ENCODE measurements at regions not wholly inside any gene's neighbourhood (a gene's known extent, or its start where the extent isn't known, plus 50 kb on each side); places are given as distances from the start of the nearest gene placed in this dataset.

- WGBS, 2 donors = 93 to 95% methylated on average over 6 of the region's 6 CpGs
- TF ChIP-seq CTCF (IDR thresholded peaks at IDR 0.05; ENCODE audit: control extremely low read depth, extremely low read depth) = no peak
- Histone ChIP-seq H3K9me3 (ENCODE audit: control insufficient read depth in 4 of 4, insufficient read depth in 3 of 4, low read length in 3 of 4) (no peaks in the 10 kb centered on the region), H3K4me3 (no peak overlapping the region), H3K9ac (ENCODE audit: insufficient read depth in 1 of 2, low read length in 2 of 2) (no peak overlapping the region), H3K4me1 (ENCODE audit: control insufficient read depth in 5 of 5, insufficient read depth in 5 of 5, low read length in 5 of 5) (peaks cover 0 to 15% (median 7%) of the 10 kb centered on the region in 5 donors), H3K27ac (ENCODE audit: low read depth in 1 of 2, low read length in 1 of 2) (no peak overlapping the region), H3K36me3 (ENCODE audit: control insufficient read depth in 4 of 4, insufficient read depth in 4 of 4, low read length in 4 of 4) (no peaks in the 10 kb centered on the region), H3K27me3 (ENCODE audit: control insufficient read depth in 3 of 3, insufficient read depth in 3 of 3, low read length in 2 of 3) (peaks cover 0 to 4% (median 0%) of the 10 kb centered on the region in 3 donors)
- ATAC-seq (ENCODE audit: insufficient read depth, low FRiP score) (no peak), DNase-seq (no peak)
Measured at GRCh38 chr10:129094233-129094632, 372.8 kb upstream of the MGMT start.

- no peak overlapping the region for H3K27ac ChIP-seq (ENCODE audit: low read depth in 1 of 2, low read length in 1 of 2)
- peaks cover 0 to 15% (median 7%) of the 10 kb centered on the region in 5 donors for H3K4me1 ChIP-seq (ENCODE audit: control insufficient read depth in 5 of 5, insufficient read depth in 5 of 5, low read length in 5 of 5)
- H3K9me3 ChIP-seq (ENCODE audit: control insufficient read depth in 4 of 4, insufficient read depth in 3 of 4, low read length in 3 of 4) = peaks cover 0 to under 1% (median 0%) of the 10 kb centered on the region in 4 donors
- H3K9ac ChIP-seq (ENCODE audit: insufficient read depth in 1 of 2, low read length in 2 of 2) = no peak overlapping the region
- no peak for ATAC-seq (ENCODE audit: insufficient read depth, low FRiP score)
- no peak for DNase-seq
- no peak overlapping the region for H3K4me3 ChIP-seq
- WGBS, 2 donors = 84 to 90% methylated on average over 2 of the region's 2 CpGs
- TF ChIP-seq CTCF (IDR thresholded peaks at IDR 0.05; ENCODE audit: control extremely low read depth, extremely low read depth) = no peak
- H3K27me3 ChIP-seq (ENCODE audit: control insufficient read depth in 3 of 3, insufficient read depth in 3 of 3, low read length in 2 of 3) = peaks cover 0 to 4% (median 0%) of the 10 kb centered on the region in 3 donors
- no peaks in the 10 kb centered on the region for H3K36me3 ChIP-seq (ENCODE audit: control insufficient read depth in 4 of 4, insufficient read depth in 4 of 4, low read length in 4 of 4)
Measured at GRCh38 chr10:129094861-129095260, 372.2 kb upstream of the MGMT start.

- TF ChIP-seq CTCF (IDR thresholded peaks at IDR 0.05; ENCODE audit: control extremely low read depth, extremely low read depth) = no peak
- ATAC-seq (ENCODE audit: insufficient read depth, low FRiP score) = no peak
- H3K4me3 ChIP-seq = no peak overlapping the region
- no peak overlapping the region for H3K9ac ChIP-seq (ENCODE audit: insufficient read depth in 1 of 2, low read length in 2 of 2)
- DNase-seq = no peak
- no peaks in the 10 kb centered on the region for H3K36me3 ChIP-seq (ENCODE audit: control insufficient read depth in 4 of 4, insufficient read depth in 4 of 4, low read length in 4 of 4)
- peaks cover 0 to 6% (median 0%) of the 10 kb centered on the region in 4 donors for H3K9me3 ChIP-seq (ENCODE audit: control insufficient read depth in 4 of 4, insufficient read depth in 3 of 4, low read length in 3 of 4)
- WGBS, 2 donors = 81 to 90% methylated on average over 7 of the region's 7 CpGs
- no peak overlapping the region for H3K27ac ChIP-seq (ENCODE audit: low read depth in 1 of 2, low read length in 1 of 2)
- H3K27me3 ChIP-seq (ENCODE audit: control insufficient read depth in 3 of 3, insufficient read depth in 3 of 3, low read length in 2 of 3) = peaks cover 0 to 4% (median 0%) of the 10 kb centered on the region in 3 donors
- peaks cover 0 to 15% (median 7%) of the 10 kb centered on the region in 5 donors for H3K4me1 ChIP-seq (ENCODE audit: control insufficient read depth in 5 of 5, insufficient read depth in 5 of 5, low read length in 5 of 5)
Measured at GRCh38 chr10:129095680-129096064, 371.4 kb upstream of the MGMT start.

All from lung (tissue), 11 donors.